G401.6 (cell line): ENCODE measurements at regions not wholly inside any gene's neighbourhood (a gene's known extent, or its start where the extent isn't known, plus 50 kb on each side); places are given as distances from the start of the nearest gene placed in this dataset.

Source experiments
- FAIRE-seq: peaks from 2 replicates; lab custom pipeline; 2012; peaks lifted over from hg19 to GRCh38; lab: Jason Lieb, UNC

- no peak for FAIRE-seq
Measured at GRCh38 chr11:81005595-81005994, 1564.8 kb upstream of the TENM4 start.

GRCh38 chr11:81004576-81004975, 1563.7 kb upstream of the TENM4 start:
- no peak for FAIRE-seq

GRCh38 chr11:81002374-81002773, 1561.5 kb upstream of the TENM4 start:
- FAIRE-seq, result no peak

- FAIRE-seq, result no peak
Measured at GRCh38 chr11:81000735-81001134, 1559.9 kb upstream of the TENM4 start.

GRCh38 chr11:81000334-81000733, 1559.5 kb upstream of the TENM4 start:
- no peak for FAIRE-seq

- FAIRE-seq, result peak; percentile 33
Measured at GRCh38 chr11:80995523-80995922, 1554.7 kb upstream of the TENM4 start.

- no peak for FAIRE-seq
Measured at GRCh38 chr11:80993536-80993935, 1552.7 kb upstream of the TENM4 start.

- FAIRE-seq, result no peak
Measured at GRCh38 chr11:80990885-80991284, 1550.1 kb upstream of the TENM4 start.

- FAIRE-seq, result no peak
Measured at GRCh38 chr11:80987171-80987570, 1546.3 kb upstream of the TENM4 start.

- FAIRE-seq, result no peak
Measured at GRCh38 chr11:80986421-80987074, 1545.7 kb upstream of the TENM4 start.

GRCh38 chr11:80980227-80980626, 1539.4 kb upstream of the TENM4 start:
- FAIRE-seq, result no peak

- FAIRE-seq, result no peak
Measured at GRCh38 chr11:80973786-80974185, 1533.0 kb upstream of the TENM4 start.

GRCh38 chr11:80970037-80970436, 1529.2 kb upstream of the TENM4 start:
- no peak for FAIRE-seq

GRCh38 chr11:80967649-80968048, 1526.8 kb upstream of the TENM4 start:
- no peak for FAIRE-seq

GRCh38 chr11:80960381-80961029, 1519.7 kb upstream of the TENM4 start:
- no peak for FAIRE-seq

GRCh38 chr11:80959751-80960150, 1518.9 kb upstream of the TENM4 start:
- FAIRE-seq, result no peak

GRCh38 chr11:80958987-80959386, 1518.2 kb upstream of the TENM4 start:
- FAIRE-seq, result no peak

- no peak for FAIRE-seq
Measured at GRCh38 chr11:80958361-80958760, 1517.5 kb upstream of the TENM4 start.

GRCh38 chr11:80955588-80955987, 1514.8 kb upstream of the TENM4 start:
- no peak for FAIRE-seq

GRCh38 chr11:80948781-80949180, 1508.0 kb upstream of the TENM4 start:
- no peak for FAIRE-seq

- no peak for FAIRE-seq
Measured at GRCh38 chr11:80944758-80945157, 1503.9 kb upstream of the TENM4 start.

- FAIRE-seq, result no peak
Measured at GRCh38 chr11:80943226-80943625, 1502.4 kb upstream of the TENM4 start.

GRCh38 chr11:80937842-80938241, 1497.0 kb upstream of the TENM4 start:
- FAIRE-seq, result no peak

GRCh38 chr11:80930038-80930437, 1489.2 kb upstream of the TENM4 start:
- no peak for FAIRE-seq
